Gastrocnemius medialis (tissue), 4 donors: ENCODE measurements at regions not wholly inside any gene's neighbourhood (a gene's known extent, or its start where the extent isn't known, plus 50 kb on each side); places are given as distances from the start of the nearest gene placed in this dataset.

Source experiments
- POLR2A ChIP-seq, 2 donors: fragments of 450-650 bp; IDR thresholded peaks; one replicate each; pipeline ENCODE4 v1.6.1; 2017; ENCODE audit warnings: antibody characterized with exemption in 2 of 2, mild to moderate bottlenecking in 2 of 2, moderate library complexity in 2 of 2
- TF ChIP-seq, protein P1 (sequence below), 5 experiments: fragments of 450-650 bp in 3 of 5; fragments of 200-600 bp in 2 of 5; sonication (generic) in 2 of 5; IDR thresholded peaks in 4 of 5; conservative IDR thresholded peaks in 1 of 5; 1 replicate in 4 of 5; 2 replicates in 1 of 5; pipeline ENCODE4 v1.5.1; 2016 to 2019; ENCODE audit warnings: antibody characterized with exemption in 5 of 5, mild to moderate bottlenecking in 3 of 5, moderate library complexity in 3 of 5

- TF ChIP-seq, protein P1, sequence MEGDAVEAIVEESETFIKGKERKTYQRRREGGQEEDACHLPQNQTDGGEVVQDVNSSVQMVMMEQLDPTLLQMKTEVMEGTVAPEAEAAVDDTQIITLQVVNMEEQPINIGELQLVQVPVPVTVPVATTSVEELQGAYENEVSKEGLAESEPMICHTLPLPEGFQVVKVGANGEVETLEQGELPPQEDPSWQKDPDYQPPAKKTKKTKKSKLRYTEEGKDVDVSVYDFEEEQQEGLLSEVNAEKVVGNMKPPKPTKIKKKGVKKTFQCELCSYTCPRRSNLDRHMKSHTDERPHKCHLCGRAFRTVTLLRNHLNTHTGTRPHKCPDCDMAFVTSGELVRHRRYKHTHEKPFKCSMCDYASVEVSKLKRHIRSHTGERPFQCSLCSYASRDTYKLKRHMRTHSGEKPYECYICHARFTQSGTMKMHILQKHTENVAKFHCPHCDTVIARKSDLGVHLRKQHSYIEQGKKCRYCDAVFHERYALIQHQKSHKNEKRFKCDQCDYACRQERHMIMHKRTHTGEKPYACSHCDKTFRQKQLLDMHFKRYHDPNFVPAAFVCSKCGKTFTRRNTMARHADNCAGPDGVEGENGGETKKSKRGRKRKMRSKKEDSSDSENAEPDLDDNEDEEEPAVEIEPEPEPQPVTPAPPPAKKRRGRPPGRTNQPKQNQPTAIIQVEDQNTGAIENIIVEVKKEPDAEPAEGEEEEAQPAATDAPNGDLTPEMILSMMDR (IDR thresholded peaks at IDR 0.05 in 4 of 5, conservative IDR thresholded peaks at IDR 0.05 in 1 of 5) = no peak
- TF ChIP-seq POLR2A (IDR thresholded peaks at IDR 0.05) = no peak
Observed at GRCh38 chr12:61553091-61553490, 707.1 kb upstream of the USP15 start.
